Type B pancreatic cell (in vitro differentiated cells): ENCODE measurements at regions not wholly inside any gene's neighbourhood (a gene's known extent, or its start where the extent isn't known, plus 50 kb on each side); places are given as distances from the start of the nearest gene placed in this dataset.

Experiments used
- DNase-seq: peaks from one replicate; pipeline ENCODE4 v3.0.0; 2021; ENCODE audit warnings: mixed read lengths; ENCODE audit not compliant: unreplicated experiment; ENCODE audit errors: extremely low spot score
- H3K27ac Mint-ChIP-seq: 2 replicates; pipeline ENCODE4 v1.8.0; 2021; ENCODE audit warnings: mild to moderate bottlenecking, mixed read lengths
- H3K27me3 Mint-ChIP-seq: 2 replicates; pipeline ENCODE4 v1.8.0; 2021; ENCODE audit warnings: mixed read lengths
- H3K36me3 Mint-ChIP-seq: 2 replicates; pipeline ENCODE4 v1.8.0; 2021; ENCODE audit warnings: mixed read lengths
- H3K4me1 Mint-ChIP-seq: one replicate; pipeline ENCODE4 v1.8.0; 2021; ENCODE audit warnings: mixed read lengths; ENCODE audit not compliant: unreplicated experiment
- H3K4me3 Mint-ChIP-seq: 2 replicates; pipeline ENCODE4 v1.8.0; 2021; ENCODE audit warnings: mild to moderate bottlenecking, mixed read lengths
- H3K9me3 Mint-ChIP-seq: 2 replicates; pipeline ENCODE4 v1.8.0; 2021; ENCODE audit warnings: mixed read lengths
- CTCF ChIP-seq: fragments of 200-600 bp; sonication (generic); conservative IDR thresholded peaks from 2 replicates; pipeline ENCODE4 v1.5.0; 2021; ENCODE audit warnings: antibody characterized with exemption, mild to moderate bottlenecking

GRCh38 chr2:128834880-128835252 lies 516.2 kb upstream of the HS6ST1 start:
- no peak for DNase-seq
- Mint-ChIP-seq H3K4me3 (no peak overlapping the region), H3K27me3 (peaks cover 3% of the 10 kb centered on the region), H3K4me1 (peaks cover 24% of the 10 kb centered on the region), H3K27ac (no peak overlapping the region), H3K36me3 (no peaks in the 10 kb centered on the region), H3K9me3 (no peaks in the 10 kb centered on the region)
- TF ChIP-seq CTCF = no peak

GRCh38 chr2:128835342-128835855 lies 516.7 kb upstream of the HS6ST1 start:
- Mint-ChIP-seq H3K27me3 (peaks cover 3% of the 10 kb centered on the region), H3K4me1 (peaks cover 24% of the 10 kb centered on the region), H3K4me3 (no peak overlapping the region), H3K36me3 (no peaks in the 10 kb centered on the region), H3K9me3 (no peaks in the 10 kb centered on the region), H3K27ac (no peak overlapping the region)
- TF ChIP-seq CTCF = no peak
- DNase-seq = no peak

GRCh38 chr2:128835974-128836373 lies 517.3 kb upstream of the HS6ST1 start:
- Mint-ChIP-seq H3K36me3 (no peaks in the 10 kb centered on the region), H3K27me3 (peaks cover 3% of the 10 kb centered on the region), H3K27ac (no peak overlapping the region), H3K4me3 (no peak overlapping the region), H3K9me3 (no peaks in the 10 kb centered on the region), H3K4me1 (peaks cover 28% of the 10 kb centered on the region)
- DNase-seq = no peak
- no peak for TF ChIP-seq CTCF

- DNase-seq = no peak
- TF ChIP-seq CTCF = no peak
- H3K27ac Mint-ChIP-seq = no peak overlapping the region
- no peaks in the 10 kb centered on the region for H3K36me3 Mint-ChIP-seq
- no peak overlapping the region for H3K4me3 Mint-ChIP-seq
- peaks cover 3% of the 10 kb centered on the region for H3K27me3 Mint-ChIP-seq
- peaks cover 31% of the 10 kb centered on the region for H3K4me1 Mint-ChIP-seq
- no peaks in the 10 kb centered on the region for H3K9me3 Mint-ChIP-seq
Measured at GRCh38 chr2:128836559-128837100, 518.0 kb upstream of the HS6ST1 start.

GRCh38 chr2:128838244-128838643 lies 519.6 kb upstream of the HS6ST1 start:
- Mint-ChIP-seq H3K27me3 (peaks cover 3% of the 10 kb centered on the region), H3K9me3 (no peaks in the 10 kb centered on the region), H3K4me1 (peaks cover 23% of the 10 kb centered on the region), H3K36me3 (no peaks in the 10 kb centered on the region), H3K4me3 (no peak overlapping the region), H3K27ac (no peak overlapping the region)
- no peak for DNase-seq
- TF ChIP-seq CTCF = no peak

GRCh38 chr2:128841803-128842202 lies 523.1 kb upstream of the HS6ST1 start:
- Mint-ChIP-seq H3K36me3 (no peaks in the 10 kb centered on the region), H3K4me3 (no peak overlapping the region), H3K9me3 (no peaks in the 10 kb centered on the region), H3K27ac (no peak overlapping the region), H3K27me3 (peaks cover 5% of the 10 kb centered on the region), H3K4me1 (peaks cover 9% of the 10 kb centered on the region)
- no peak for TF ChIP-seq CTCF
- no peak for DNase-seq
